Right lobe of liver (tissue), 4 donors: ENCODE measurements at regions not wholly inside any gene's neighbourhood (a gene's known extent, or its start where the extent isn't known, plus 50 kb on each side); places are given as distances from the start of the nearest gene placed in this dataset.

Experiments used
- CTCF ChIP-seq, 4 donors: fragments of 200-600 bp in 3 of 4; fragments of 450-650 bp in 1 of 4; IDR thresholded peaks; one replicate each; pipeline versions ENCODE4 v1.5.1 to v1.8.0; 2016 to 2022; ENCODE audit warnings: antibody characterized with exemption in 4 of 4, mild to moderate bottlenecking in 2 of 4
- POLR2A ChIP-seq: fragments of 450-650 bp; IDR thresholded peaks from one replicate; pipeline ENCODE4 v1.6.1; 2017; ENCODE audit warnings: antibody characterized with exemption, mild to moderate bottlenecking
- donor health status: DM: no; HTN: no; CAD: no.
- donor health status: DM: no; HTN: no; CAD: no.
- donor health status: DM: no; HTN: yes; CAD: no.

GRCh38 chr21:15255763-15256162 is 191.0 kb upstream of the NRIP1 start:
- TF ChIP-seq CTCF (IDR thresholded peaks at IDR 0.05) (no peak), POLR2A (no peak)
